Upper lobe of left lung (tissue), 6 donors: ENCODE measurements at regions not wholly inside any gene's neighbourhood (a gene's known extent, or its start where the extent isn't known, plus 50 kb on each side); places are given as distances from the start of the nearest gene placed in this dataset.

Experiments used
- ATAC-seq, 2 donors: fragments of 200-7000 bp; cut with Tn5 transposase; one replicate each; pipeline ENCODE4 v1.9.1; 2022; ENCODE audit warnings: mild to moderate bottlenecking in 2 of 2, moderate library complexity in 2 of 2; ENCODE audit not compliant: low FRiP score in 2 of 2
- DNase-seq, 2 donors: peaks; one replicate each; pipeline ENCODE4 v3.0.0-alpha.2; 2019 to 2020
- H3K27ac ChIP-seq, 4 donors: fragments of 200-600 bp; sonication (generic); one replicate each; pipeline ENCODE4 v1.5.1; 2016 to 2019
- H3K27me3 ChIP-seq, 4 donors: fragments of 200-600 bp; sonication (generic); one replicate each; pipeline ENCODE4 v1.5.1; 2017 to 2019
- H3K36me3 ChIP-seq, 4 donors: fragments of 200-600 bp; sonication (generic); one replicate each; pipeline ENCODE4 v1.5.1; 2016 to 2019
- H3K4me1 ChIP-seq, 4 donors: fragments of 200-600 bp; sonication (generic); one replicate each; pipeline ENCODE4 v1.5.1; 2018 to 2019
- H3K4me3 ChIP-seq, 4 donors: fragments of 200-600 bp; sonication (generic); one replicate each; pipeline ENCODE4 v1.5.1; 2017 to 2019; ENCODE audit warnings: mild to moderate bottlenecking in 2 of 4, moderate library complexity in 1 of 4
- H3K9me3 ChIP-seq, 4 donors: fragments of 200-600 bp; sonication (generic); one replicate each; pipeline ENCODE4 v1.5.1; 2018 to 2019
- CTCF ChIP-seq, 6 experiments: fragments of 450-650 bp in 4 of 6; fragments of 200-600 bp in 2 of 6; sonication (generic) in 2 of 6; IDR thresholded peaks; one replicate each; pipeline ENCODE4 v1.5.1; 2016 to 2019; ENCODE audit warnings: antibody characterized with exemption in 6 of 6
- EP300 ChIP-seq, 4 donors: sonication (generic); formaldehyde crosslinking; IDR thresholded peaks; one replicate each; pipeline ENCODE4 v1.5.1; 2017; ENCODE audit warnings: antibody characterized with exemption in 4 of 4, control low read depth in 2 of 4
- POLR2A ChIP-seq, 4 donors: fragments of 450-650 bp; IDR thresholded peaks; one replicate each; pipeline ENCODE4 v1.5.1; 2016 to 2017; ENCODE audit warnings: antibody characterized with exemption in 4 of 4, mild to moderate bottlenecking in 2 of 4
- POLR2AphosphoS5 ChIP-seq, 2 donors: sonication (generic); formaldehyde crosslinking; IDR thresholded peaks; one replicate each; pipeline ENCODE4 v1.5.1; 2017; ENCODE audit warnings: antibody characterized with exemption in 2 of 2
- WGBS, 2 donors: methylation state at CpG; one replicate each; pipeline ENCODE4 v1.1.5; 2017 to 2018; 5-methylcytosine and 5-hydroxymethylcytosine counted together
- donor health status: DM: no; HTN: no; CAD: no; lungs with moderate emphysema.
- donor health status: DM: no; HTN: yes; CAD: no; lungs with severe emphysema.

- no peak for ATAC-seq
- Histone ChIP-seq H3K27ac (no peak overlapping the region), H3K4me1 (no peaks in the 10 kb centered on the region), H3K4me3 (no peak overlapping the region), H3K27me3 (no peaks in the 10 kb centered on the region), H3K36me3 (no peaks in the 10 kb centered on the region), H3K9me3 (no peaks in the 10 kb centered on the region)
- WGBS, 2 donors, result 55% methylated on average over 2 of the region's 2 CpGs
- no peak for DNase-seq
- TF ChIP-seq CTCF (IDR thresholded peaks at IDR 0.05) (no peak), POLR2A (IDR thresholded peaks at IDR 0.05) (no peak), POLR2AphosphoS5 (IDR thresholded peaks at IDR 0.05) (no peak), EP300 (IDR thresholded peaks at IDR 0.05) (no peak)
These were observed 137.9 kb upstream of the FAM241A start for GRCh38 chr4:112007391-112007790.

GRCh38 chr4:112015960-112016359 is 129.3 kb upstream of the FAM241A start:
- ATAC-seq, result no peak
- TF ChIP-seq POLR2A (IDR thresholded peaks at IDR 0.05), result no peak
- no peak for TF ChIP-seq EP300 (IDR thresholded peaks at IDR 0.05)
- no peak for TF ChIP-seq CTCF (IDR thresholded peaks at IDR 0.05)
- no peak for TF ChIP-seq POLR2AphosphoS5 (IDR thresholded peaks at IDR 0.05)
- no peak overlapping the region for H3K27ac ChIP-seq
- H3K4me3 ChIP-seq, result no peak overlapping the region
- no peaks in the 10 kb centered on the region for H3K9me3 ChIP-seq
- 65 to 75% methylated on average over 3 of the region's 3 CpGs for WGBS, 2 donors
- no peaks in the 10 kb centered on the region for H3K27me3 ChIP-seq
- DNase-seq, result no peak
- H3K4me1 ChIP-seq, result no peaks in the 10 kb centered on the region
- no peaks in the 10 kb centered on the region for H3K36me3 ChIP-seq

- TF ChIP-seq POLR2AphosphoS5 (IDR thresholded peaks at IDR 0.05) (no peak), CTCF (IDR thresholded peaks at IDR 0.05) (no peak), POLR2A (IDR thresholded peaks at IDR 0.05) (no peak), EP300 (IDR thresholded peaks at IDR 0.05) (no peak)
- Histone ChIP-seq H3K27me3 (no peaks in the 10 kb centered on the region), H3K9me3 (no peaks in the 10 kb centered on the region), H3K27ac (no peak overlapping the region), H3K36me3 (no peaks in the 10 kb centered on the region), H3K4me1 (no peaks in the 10 kb centered on the region), H3K4me3 (no peak overlapping the region)
- DNase-seq (no peak), ATAC-seq (no peak)
- WGBS, 2 donors, result 51 to 64% methylated on average over 2 of the region's 2 CpGs
These were observed 121.8 kb upstream of the FAM241A start for GRCh38 chr4:112023402-112023950.

GRCh38 chr4:112026058-112026457 is 119.2 kb upstream of the FAM241A start:
- DNase-seq (no peak), ATAC-seq (no peak)
- no peaks in the 10 kb centered on the region for H3K27me3 ChIP-seq
- no peak overlapping the region for H3K4me3 ChIP-seq
- 76 to 91% methylated on average over 1 of the region's 1 CpG for WGBS, 2 donors
- H3K36me3 ChIP-seq, result no peaks in the 10 kb centered on the region
- H3K9me3 ChIP-seq, result no peaks in the 10 kb centered on the region
- no peaks in the 10 kb centered on the region for H3K4me1 ChIP-seq
- H3K27ac ChIP-seq, result no peak overlapping the region
- no peak for TF ChIP-seq EP300 (IDR thresholded peaks at IDR 0.05)
- no peak for TF ChIP-seq POLR2A (IDR thresholded peaks at IDR 0.05)
- TF ChIP-seq POLR2AphosphoS5 (IDR thresholded peaks at IDR 0.05), result no peak
- TF ChIP-seq CTCF (IDR thresholded peaks at IDR 0.05), result no peak

GRCh38 chr4:112029771-112030171 is 115.5 kb upstream of the FAM241A start:
- no peaks in the 10 kb centered on the region for H3K27me3 ChIP-seq
- no peaks in the 10 kb centered on the region for H3K9me3 ChIP-seq
- no peak for DNase-seq
- no peak for TF ChIP-seq POLR2A (IDR thresholded peaks at IDR 0.05)
- TF ChIP-seq CTCF (IDR thresholded peaks at IDR 0.05), result no peak
- no peak for TF ChIP-seq EP300 (IDR thresholded peaks at IDR 0.05)
- no peak for TF ChIP-seq POLR2AphosphoS5 (IDR thresholded peaks at IDR 0.05)
- no peak overlapping the region for H3K4me3 ChIP-seq
- no peak for ATAC-seq
- H3K27ac ChIP-seq, result no peak overlapping the region
- H3K36me3 ChIP-seq, result no peaks in the 10 kb centered on the region
- no peaks in the 10 kb centered on the region for H3K4me1 ChIP-seq
- whole genome bisulfite sequencing, 2 donors, result 63 to 67% methylated on average over 8 of the region's 8 CpGs
